HepG2 (cell line): ENCODE measurements at regions not wholly inside any gene's neighbourhood (a gene's known extent, or its start where the extent isn't known, plus 50 kb on each side); places are given as distances from the start of the nearest gene placed in this dataset.

Experiments
- CREB1 ChIP-seq, 2 experiments: fragments of 450-650 bp in 1 of 2; IDR thresholded peaks; 2 replicates each; pipeline ENCODE4 v1.6.1; 2016 to 2017; ENCODE audit warnings: control low read depth in 1 of 2, mild to moderate bottlenecking in 1 of 2, missing compliant biosample characterization in 1 of 2, missing genetic modification characterization in 1 of 2
- FOSL1 ChIP-seq: sonication (generic); formaldehyde crosslinking; IDR thresholded peaks from 2 replicates; pipeline ENCODE4 v1.9.0; 2021; ENCODE audit warnings: missing genetic modification reagents, borderline replicate concordance
- FOSL2 ChIP-seq: sonication (generic); formaldehyde crosslinking; IDR thresholded peaks from 2 replicates; pipeline ENCODE4 v1.4.0; 2020; ENCODE audit warnings: missing genetic modification reagents
- FOXM1 ChIP-seq: sonication (generic); formaldehyde crosslinking; IDR thresholded peaks from 2 replicates; pipeline ENCODE4 v1.5.0; 2020; ENCODE audit warnings: missing genetic modification reagents
- HDAC6 ChIP-seq: fragments of 200-600 bp; sonication (generic); IDR thresholded peaks from 2 replicates; pipeline ENCODE4 v1.7.0; 2017; ENCODE audit warnings: mild to moderate bottlenecking, antibody characterized with exemption, low read length, low read depth
- IRF2 ChIP-seq: IDR thresholded peaks from 2 replicates; pipeline ENCODE4 v1.6.1; 2018; ENCODE audit warnings: missing genetic modification reagents, missing compliant biosample characterization
- KLF6 ChIP-seq: IDR thresholded peaks from 2 replicates; pipeline ENCODE4 v1.8.0; 2016; ENCODE audit warnings: missing biosample characterization, missing genetic modification reagents
- SMARCE1 ChIP-seq: fragments of 450-650 bp; IDR thresholded peaks from 2 replicates; pipeline ENCODE4 v1.6.1; 2017; ENCODE audit warnings: borderline replicate concordance
- SOX13 ChIP-seq, 3 experiments: fragments of 450-650 bp in 1 of 3; sonication (generic) in 1 of 3; formaldehyde crosslinking in 1 of 3; IDR thresholded peaks in 2 of 3; conservative IDR thresholded peaks in 1 of 3; 2 replicates each; pipeline versions ENCODE4 v1.5.0 to v1.6.1; 2016 to 2020; ENCODE audit warnings: antibody characterized with exemption in 1 of 3, mild to moderate bottlenecking in 1 of 3, missing compliant biosample characterization in 1 of 3, missing genetic modification reagents in 1 of 3, moderate library complexity in 1 of 3
- ZSCAN21 ChIP-seq: sonication (generic); formaldehyde crosslinking; IDR thresholded peaks from 2 replicates; pipeline ENCODE4 v1.8.0; 2022; ENCODE audit warnings: mild to moderate bottlenecking, missing genetic modification reagents, moderate library complexity, borderline replicate concordance
- TF ChIP-seq, protein P1 (sequence below): sonication (generic); formaldehyde crosslinking; IDR thresholded peaks from 2 replicates; pipeline ENCODE4 v1.5.0; 2020; ENCODE audit warnings: missing genetic modification reagents
- TF ChIP-seq, protein P2 (sequence below): sonication (generic); formaldehyde crosslinking; IDR thresholded peaks from 2 replicates; pipeline ENCODE4 v1.4.0; 2020; ENCODE audit warnings: missing genetic modification reagents
- TF ChIP-seq, protein P3 (sequence below): IDR thresholded peaks from 2 replicates; pipeline ENCODE4 v1.6.1; 2012; ENCODE audit warnings: low read depth, low read length, improper control_type of control experiment
- TF ChIP-seq, protein P4 (sequence below): IDR thresholded peaks from 2 replicates; pipeline ENCODE4 v1.6.1; 2016
- TF ChIP-seq, protein P5 (sequence below): sonication (generic); formaldehyde crosslinking; IDR thresholded peaks from 2 replicates; pipeline ENCODE4 v1.5.1; 2020; ENCODE audit warnings: mild to moderate bottlenecking, missing genetic modification reagents, borderline replicate concordance
- TF ChIP-seq, protein P6 (sequence below): IDR thresholded peaks from 2 replicates; pipeline ENCODE4 v1.6.1; 2018; ENCODE audit warnings: missing genetic modification reagents, mild to moderate bottlenecking, missing compliant biosample characterization

DNA sequence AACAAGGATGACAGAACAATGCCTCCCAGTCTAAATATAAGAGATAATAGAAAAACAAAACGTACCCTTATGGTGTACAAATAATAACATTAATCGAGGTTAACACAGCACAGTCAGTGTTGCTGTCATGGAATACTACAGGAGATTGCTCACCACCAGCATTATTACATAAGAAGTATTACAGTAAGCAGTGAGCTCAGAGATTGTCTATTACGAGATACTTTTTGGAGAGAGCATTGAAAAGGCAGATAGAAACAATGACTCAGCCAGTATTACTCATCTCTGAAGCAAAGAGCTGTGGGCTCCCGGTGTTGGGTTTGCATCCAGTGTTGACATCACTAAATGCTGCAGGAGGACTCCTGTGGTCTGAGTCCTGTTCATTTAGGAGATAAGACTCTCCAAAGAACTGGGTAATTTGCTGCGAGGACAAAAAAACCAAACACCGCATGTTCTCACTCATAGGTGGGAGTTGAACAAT, 191.9 kb upstream of the SEMA6A start (continued):
- TF ChIP-seq IRF2 (CRISPR knock-in tag) (peak; percentile 56; the same call in 1 of the 2 replicates), FOXM1 (CRISPR knock-in tag) (no peak), SOX13 (IDR thresholded peaks at IDR 0.05) (no peak), SOX13 (CRISPR knock-in tag; conservative IDR thresholded peaks at IDR 0.05 in 1 of 2, IDR thresholded peaks at IDR 0.05 in 1 of 2) (peak in 1 of 2 experiments; percentile 63; a peak in 2 of 4 replicates), FOSL1 (CRISPR knock-in tag) (peak; percentile 51; the same call in 1 of the 2 replicates), FOSL2 (CRISPR knock-in tag) (peak; percentile 98), CREB1 (IDR thresholded peaks at IDR 0.05) (peak; percentile 45), CREB1 (CRISPR knock-in tag; IDR thresholded peaks at IDR 0.05) (peak; percentile 53), KLF6 (0 out of 2 replicates have a peak, but pooled peaks have one; percentile 56), SMARCE1 (no peak), HDAC6 (no peak), ZSCAN21 (CRISPR knock-in tag) (no peak)
- TF ChIP-seq, protein P1, sequence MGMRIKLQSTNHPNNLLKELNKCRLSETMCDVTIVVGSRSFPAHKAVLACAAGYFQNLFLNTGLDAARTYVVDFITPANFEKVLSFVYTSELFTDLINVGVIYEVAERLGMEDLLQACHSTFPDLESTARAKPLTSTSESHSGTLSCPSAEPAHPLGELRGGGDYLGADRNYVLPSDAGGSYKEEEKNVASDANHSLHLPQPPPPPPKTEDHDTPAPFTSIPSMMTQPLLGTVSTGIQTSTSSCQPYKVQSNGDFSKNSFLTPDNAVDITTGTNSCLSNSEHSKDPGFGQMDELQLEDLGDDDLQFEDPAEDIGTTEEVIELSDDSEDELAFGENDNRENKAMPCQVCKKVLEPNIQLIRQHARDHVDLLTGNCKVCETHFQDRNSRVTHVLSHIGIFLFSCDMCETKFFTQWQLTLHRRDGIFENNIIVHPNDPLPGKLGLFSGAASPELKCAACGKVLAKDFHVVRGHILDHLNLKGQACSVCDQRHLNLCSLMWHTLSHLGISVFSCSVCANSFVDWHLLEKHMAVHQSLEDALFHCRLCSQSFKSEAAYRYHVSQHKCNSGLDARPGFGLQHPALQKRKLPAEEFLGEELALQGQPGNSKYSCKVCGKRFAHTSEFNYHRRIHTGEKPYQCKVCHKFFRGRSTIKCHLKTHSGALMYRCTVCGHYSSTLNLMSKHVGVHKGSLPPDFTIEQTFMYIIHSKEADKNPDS (CRISPR knock-in tag) = peak; percentile 32; the same call in 1 of the 2 replicates
- TF ChIP-seq, protein P2, sequence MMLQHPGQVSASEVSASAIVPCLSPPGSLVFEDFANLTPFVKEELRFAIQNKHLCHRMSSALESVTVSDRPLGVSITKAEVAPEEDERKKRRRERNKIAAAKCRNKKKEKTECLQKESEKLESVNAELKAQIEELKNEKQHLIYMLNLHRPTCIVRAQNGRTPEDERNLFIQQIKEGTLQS (CRISPR knock-in tag) = peak; percentile 82
- TF ChIP-seq, protein P3, sequence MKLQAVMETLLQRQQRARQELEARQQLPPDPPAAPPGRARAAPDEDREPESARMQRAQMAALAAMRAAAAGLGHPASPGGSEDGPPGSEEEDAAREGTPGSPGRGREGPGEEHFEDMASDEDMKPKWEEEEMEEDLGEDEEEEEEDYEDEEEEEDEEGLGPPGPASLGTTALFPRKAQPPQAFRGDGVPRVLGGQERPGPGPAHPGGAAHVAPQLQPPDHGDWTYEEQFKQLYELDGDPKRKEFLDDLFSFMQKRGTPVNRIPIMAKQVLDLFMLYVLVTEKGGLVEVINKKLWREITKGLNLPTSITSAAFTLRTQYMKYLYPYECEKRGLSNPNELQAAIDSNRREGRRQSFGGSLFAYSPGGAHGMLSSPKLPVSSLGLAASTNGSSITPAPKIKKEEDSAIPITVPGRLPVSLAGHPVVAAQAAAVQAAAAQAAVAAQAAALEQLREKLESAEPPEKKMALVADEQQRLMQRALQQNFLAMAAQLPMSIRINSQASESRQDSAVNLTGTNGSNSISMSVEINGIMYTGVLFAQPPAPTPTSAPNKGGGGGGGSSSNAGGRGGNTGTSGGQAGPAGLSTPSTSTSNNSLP = 0 out of 2 replicates have a peak, but pooled peaks have one; percentile 15
- TF ChIP-seq, protein P4, sequence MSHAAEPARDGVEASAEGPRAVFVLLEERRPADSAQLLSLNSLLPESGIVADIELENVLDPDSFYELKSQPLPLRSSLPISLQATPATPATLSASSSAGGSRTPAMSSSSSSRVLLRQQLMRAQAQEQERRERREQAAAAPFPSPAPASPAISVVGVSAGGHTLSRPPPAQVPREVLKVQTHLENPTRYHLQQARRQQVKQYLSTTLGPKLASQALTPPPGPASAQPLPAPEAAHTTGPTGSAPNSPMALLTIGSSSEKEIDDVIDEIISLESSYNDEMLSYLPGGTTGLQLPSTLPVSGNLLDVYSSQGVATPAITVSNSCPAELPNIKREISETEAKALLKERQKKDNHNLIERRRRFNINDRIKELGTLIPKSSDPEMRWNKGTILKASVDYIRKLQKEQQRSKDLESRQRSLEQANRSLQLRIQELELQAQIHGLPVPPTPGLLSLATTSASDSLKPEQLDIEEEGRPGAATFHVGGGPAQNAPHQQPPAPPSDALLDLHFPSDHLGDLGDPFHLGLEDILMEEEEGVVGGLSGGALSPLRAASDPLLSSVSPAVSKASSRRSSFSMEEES (CRISPR knock-in tag) = peak; percentile 27; the same call in 1 of the 2 replicates
- TF ChIP-seq, protein P5, sequence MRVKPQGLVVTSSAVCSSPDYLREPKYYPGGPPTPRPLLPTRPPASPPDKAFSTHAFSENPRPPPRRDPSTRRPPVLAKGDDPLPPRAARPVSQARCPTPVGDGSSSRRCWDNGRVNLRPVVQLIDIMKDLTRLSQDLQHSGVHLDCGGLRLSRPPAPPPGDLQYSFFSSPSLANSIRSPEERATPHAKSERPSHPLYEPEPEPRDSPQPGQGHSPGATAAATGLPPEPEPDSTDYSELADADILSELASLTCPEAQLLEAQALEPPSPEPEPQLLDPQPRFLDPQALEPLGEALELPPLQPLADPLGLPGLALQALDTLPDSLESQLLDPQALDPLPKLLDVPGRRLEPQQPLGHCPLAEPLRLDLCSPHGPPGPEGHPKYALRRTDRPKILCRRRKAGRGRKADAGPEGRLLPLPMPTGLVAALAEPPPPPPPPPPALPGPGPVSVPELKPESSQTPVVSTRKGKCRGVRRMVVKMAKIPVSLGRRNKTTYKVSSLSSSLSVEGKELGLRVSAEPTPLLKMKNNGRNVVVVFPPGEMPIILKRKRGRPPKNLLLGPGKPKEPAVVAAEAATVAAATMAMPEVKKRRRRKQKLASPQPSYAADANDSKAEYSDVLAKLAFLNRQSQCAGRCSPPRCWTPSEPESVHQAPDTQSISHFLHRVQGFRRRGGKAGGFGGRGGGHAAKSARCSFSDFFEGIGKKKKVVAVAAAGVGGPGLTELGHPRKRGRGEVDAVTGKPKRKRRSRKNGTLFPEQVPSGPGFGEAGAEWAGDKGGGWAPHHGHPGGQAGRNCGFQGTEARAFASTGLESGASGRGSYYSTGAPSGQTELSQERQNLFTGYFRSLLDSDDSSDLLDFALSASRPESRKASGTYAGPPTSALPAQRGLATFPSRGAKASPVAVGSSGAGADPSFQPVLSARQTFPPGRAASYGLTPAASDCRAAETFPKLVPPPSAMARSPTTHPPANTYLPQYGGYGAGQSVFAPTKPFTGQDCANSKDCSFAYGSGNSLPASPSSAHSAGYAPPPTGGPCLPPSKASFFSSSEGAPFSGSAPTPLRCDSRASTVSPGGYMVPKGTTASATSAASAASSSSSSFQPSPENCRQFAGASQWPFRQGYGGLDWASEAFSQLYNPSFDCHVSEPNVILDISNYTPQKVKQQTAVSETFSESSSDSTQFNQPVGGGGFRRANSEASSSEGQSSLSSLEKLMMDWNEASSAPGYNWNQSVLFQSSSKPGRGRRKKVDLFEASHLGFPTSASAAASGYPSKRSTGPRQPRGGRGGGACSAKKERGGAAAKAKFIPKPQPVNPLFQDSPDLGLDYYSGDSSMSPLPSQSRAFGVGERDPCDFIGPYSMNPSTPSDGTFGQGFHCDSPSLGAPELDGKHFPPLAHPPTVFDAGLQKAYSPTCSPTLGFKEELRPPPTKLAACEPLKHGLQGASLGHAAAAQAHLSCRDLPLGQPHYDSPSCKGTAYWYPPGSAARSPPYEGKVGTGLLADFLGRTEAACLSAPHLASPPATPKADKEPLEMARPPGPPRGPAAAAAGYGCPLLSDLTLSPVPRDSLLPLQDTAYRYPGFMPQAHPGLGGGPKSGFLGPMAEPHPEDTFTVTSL (CRISPR knock-in tag) = peak; percentile 72; the same call in 1 of the 2 replicates
- TF ChIP-seq, protein P6, sequence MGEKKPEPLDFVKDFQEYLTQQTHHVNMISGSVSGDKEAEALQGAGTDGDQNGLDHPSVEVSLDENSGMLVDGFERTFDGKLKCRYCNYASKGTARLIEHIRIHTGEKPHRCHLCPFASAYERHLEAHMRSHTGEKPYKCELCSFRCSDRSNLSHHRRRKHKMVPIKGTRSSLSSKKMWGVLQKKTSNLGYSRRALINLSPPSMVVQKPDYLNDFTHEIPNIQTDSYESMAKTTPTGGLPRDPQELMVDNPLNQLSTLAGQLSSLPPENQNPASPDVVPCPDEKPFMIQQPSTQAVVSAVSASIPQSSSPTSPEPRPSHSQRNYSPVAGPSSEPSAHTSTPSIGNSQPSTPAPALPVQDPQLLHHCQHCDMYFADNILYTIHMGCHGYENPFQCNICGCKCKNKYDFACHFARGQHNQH (CRISPR knock-in tag) = 0 out of 2 replicates have a peak, but pooled peaks have one; percentile 25
